ENCODE measurements at regions not wholly inside any gene's neighbourhood (a gene's known extent, or its start where the extent isn't known, plus 50 kb on each side); places are given as distances from the start of the nearest gene placed in this dataset.
A peak's percentile ranks its signal among the peaks of the same experiment; 100 is the strongest.

GRCh38 chr5:125326150-125326510 lies 579.7 kb upstream of the ZNF608 start:
- DNase-seq (ENCODE audit: low spot score): peak; percentile 44

DNA sequence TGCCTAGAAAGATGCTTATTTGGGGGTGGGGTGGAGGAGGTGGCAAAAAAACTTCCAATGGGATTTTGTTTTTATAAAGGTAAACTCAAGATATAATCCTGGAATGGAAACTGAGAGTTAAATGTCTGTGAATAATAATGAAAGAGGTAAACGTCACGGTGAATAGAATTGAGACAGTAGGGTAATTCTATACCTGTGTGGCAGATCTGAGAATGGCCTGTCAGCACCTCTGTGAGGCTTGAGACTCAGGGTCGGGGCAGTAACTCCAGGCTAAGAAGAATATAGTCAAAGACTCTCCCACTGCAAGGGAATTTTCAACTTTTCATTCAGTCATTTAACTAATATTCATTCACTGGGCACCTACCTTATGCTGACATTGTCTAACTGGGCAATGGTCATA lies 581.2 kb upstream of the ZNF608 start:
- DNase-seq (ENCODE audit: low spot score): no peak

GRCh38 chr5:125331987-125332598 lies 585.7 kb upstream of the ZNF608 start:
- no peak for DNase-seq (ENCODE audit: low spot score)

- no peak for DNase-seq (ENCODE audit: low spot score)
These were observed 587.0 kb upstream of the ZNF608 start for GRCh38 chr5:125333416-125333815.

DNA sequence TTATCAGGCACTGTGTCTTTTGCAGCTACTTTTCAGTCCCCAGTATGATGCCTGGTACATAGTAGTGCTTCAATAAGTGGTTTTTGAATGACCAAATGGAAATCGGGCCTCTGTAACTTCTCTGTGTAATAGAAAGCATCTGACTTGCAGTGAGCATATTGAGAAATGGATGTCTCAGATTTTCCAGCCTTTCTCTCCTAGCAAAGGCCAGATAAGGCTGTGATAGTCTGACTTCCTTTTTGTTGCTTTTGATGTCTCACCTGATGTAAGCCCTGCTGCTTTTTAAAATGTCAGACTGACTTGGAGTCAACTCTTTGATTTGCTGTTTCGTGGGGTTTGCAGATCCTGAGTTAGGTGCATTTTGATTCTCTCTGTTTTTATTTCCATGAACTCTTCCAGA lies 590.0 kb upstream of the ZNF608 start:
- DNase-seq (ENCODE audit: low spot score): no peak

DNA sequence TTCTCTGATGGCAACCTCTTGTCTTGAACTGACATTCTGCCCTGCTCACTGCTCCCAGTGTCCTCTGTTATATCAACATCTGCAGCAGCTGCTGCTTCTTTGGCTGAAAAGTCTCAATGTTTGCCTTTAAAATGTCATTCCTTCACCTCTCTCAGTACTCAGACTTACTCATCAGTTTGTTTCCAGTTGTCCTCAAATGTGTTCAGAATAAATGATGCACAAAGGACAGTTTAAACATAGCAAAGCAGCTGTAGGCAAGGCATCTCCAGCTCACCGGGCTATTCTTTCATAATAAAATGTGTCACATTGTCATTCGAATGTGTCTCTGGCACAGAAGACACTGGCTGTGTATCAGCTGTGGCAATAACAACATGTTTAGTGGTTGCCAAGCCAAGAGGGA lies 590.9 kb upstream of the ZNF608 start:
- no peak for DNase-seq (ENCODE audit: low spot score)

DNA sequence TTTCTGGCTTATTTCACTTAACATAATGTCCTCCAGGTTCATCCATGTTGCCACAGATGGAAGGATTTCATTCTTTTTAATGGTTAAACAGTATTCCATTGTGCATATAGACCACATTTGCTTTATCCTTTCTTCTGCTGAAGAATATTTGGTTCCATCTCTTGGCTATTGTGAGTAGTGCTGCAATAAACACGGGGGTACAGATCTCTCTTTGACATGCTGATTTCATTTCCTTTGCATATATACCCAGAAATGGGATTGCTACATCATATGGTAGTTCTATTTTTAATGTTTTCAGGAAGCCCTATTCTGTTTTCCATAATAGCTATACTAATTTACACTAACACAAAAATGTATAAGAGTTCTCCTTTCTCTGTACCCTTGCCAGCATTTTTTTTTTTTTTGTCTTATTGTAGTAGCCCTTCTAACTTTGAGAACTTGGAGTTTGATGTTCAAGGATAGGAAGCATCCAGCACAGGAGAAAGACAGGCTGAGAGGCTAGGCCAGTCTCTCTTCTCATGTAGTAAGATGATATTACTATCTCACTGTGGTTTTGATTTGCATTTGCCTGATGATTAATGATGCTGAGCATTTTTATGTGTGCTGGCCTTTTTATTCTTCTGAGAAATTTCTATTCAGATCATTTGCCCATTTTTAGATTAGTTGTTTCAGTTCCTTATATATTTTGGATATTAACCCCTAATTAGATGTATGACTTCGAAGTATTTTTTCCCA lies 592.2 kb upstream of the ZNF608 start:
- no peak for DNase-seq (ENCODE audit: low spot score)

DNA sequence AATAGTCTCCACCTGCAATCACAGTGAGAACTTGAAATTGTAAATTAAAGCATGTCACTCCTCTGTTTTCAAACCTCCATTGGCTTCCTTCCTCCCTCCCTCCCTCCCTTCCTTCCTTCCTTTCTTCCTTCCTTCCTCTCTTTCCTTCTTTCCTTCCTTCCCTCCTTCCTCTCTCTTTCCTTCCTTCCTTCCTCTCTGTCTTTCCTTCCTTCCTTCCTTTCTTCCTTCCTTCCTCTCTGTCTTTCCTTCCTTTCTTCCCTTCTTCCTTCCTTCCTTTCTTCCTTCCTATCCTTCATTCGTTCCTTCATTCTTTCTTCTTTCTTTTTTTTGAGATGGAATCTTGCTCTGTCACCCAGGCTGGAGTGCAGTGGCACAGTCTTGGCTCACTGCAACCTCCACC lies 595.0 kb upstream of the ZNF608 start:
- no peak for DNase-seq (ENCODE audit: low spot score)

DNA sequence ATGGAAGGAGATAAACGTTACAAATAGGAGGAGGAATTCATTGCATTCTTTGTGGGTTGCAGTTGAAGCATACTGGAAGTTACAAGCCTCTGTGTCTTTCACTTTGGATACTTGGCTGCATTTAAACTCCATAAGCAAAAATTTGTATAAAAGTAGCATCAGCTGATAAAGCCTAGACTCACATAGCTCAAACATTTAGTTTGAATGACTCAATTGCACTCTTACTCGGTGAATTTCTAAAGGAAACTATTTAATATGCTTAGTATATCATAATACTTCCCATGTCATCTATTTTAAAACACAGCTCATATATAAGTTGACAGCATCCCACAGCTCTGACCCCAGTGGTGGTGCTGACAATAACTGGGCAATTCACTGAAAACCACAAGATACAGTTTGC lies 596.6 kb upstream of the ZNF608 start:
- peak; percentile 32 for DNase-seq (ENCODE audit: low spot score)

DNA sequence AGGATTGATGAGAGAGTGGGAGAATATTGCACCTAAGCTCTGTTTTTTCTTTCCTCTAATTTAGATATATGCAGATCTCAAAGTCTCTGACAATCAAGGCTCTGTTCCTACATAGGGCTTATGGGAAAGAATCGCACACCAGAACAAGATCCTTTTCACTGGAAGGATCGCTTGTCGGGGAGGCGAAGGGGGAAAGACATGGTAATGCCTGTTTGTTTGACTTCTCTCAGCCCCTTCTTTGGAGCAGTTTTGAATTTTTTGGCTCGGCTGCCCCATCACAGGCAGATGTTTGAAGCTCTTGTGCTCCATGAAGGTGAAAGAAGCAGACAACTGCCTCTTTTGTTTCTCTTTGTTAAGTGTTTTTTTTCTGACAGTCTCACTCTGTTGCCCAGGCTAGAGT lies 599.9 kb upstream of the ZNF608 start:
- no peak for DNase-seq (ENCODE audit: low spot score)

DNA sequence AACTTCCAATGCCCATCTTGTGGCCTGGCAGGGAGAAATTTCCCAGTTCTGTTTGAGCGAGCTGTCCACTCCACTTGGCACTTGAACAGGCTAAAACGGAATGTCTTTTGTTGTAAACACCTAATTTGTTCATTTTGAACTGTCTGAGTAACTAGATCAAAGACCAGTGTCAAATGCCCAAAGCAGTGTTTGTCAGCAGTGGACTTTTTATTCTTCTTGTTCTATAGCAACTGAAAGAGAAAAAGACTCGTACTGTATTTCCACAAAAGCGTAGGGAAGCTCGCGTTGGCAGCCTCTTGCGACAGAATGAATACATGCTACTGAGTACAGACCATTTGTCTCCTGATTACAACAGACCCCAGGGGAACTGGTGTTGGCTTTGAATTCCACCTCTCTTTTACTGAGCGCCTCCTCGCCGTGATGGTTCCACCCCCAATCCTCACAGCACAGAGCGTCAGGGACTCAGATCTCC lies 601.8 kb upstream of the ZNF608 start:
- DNase-seq (ENCODE audit: low spot score): peak; percentile 21

DNA sequence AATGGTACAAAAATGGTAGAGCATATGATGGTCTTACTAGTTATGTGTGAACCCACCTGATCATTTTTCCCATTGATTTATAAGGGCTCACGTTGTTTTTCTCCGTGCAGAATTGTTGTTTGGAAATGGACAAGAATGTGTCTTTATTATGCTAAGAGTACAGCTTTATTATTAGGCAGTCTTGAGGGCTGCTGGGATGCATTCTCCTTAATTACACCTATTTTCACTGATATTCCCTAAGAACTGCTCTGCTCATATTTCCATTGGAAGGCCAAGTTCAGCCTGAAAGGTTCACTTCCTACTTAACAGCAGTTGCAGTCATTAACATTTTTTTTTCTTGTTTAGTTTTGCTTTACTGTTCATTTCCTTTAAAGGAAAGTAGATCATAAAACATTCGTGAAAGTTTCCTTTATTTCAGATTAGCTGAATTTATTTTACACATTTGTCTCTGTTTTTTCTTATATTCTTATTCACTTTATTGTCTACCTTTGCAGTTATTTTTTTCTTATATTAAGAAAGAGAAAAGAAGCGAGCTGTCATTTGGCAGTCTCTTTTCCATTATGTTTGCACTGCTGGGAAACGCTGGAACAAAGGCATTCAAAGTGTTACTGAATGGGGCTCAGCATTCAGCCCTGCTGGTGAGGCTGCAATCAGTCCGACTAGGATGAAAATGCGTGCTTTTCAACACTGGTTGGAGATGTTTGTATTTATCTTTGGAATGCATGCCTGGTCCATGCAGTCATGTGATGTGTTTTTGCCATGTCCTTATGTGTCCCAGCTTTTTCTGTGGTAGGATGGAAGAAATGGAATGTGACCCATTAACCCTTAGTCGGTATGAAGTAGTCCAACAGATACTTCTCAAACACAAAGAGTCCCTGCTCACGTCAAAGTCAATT lies 602.7 kb upstream of the ZNF608 start:
- DNase-seq (ENCODE audit: low spot score): peak; percentile 43

DNA sequence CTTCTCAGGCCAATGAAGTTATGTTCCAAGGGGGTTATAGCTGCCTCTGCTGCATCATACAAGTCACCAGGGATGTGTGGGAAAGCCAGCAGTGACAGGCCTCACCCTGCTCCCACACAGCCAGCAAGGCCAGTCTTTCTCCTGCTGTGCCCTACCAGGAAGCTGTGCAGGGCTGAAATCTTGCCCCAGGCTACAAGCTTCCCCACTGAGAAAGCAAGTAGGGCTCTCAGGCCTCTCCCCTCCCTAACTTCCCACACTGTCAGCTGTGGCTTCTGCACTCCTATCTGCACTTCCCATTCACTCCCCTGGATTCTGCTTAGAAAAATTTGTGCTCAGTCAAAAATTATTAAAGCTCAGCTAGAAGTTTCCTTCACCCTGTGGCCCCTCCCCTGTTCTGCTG lies 611.2 kb upstream of the ZNF608 start:
- no peak for DNase-seq (ENCODE audit: low spot score)

DNA sequence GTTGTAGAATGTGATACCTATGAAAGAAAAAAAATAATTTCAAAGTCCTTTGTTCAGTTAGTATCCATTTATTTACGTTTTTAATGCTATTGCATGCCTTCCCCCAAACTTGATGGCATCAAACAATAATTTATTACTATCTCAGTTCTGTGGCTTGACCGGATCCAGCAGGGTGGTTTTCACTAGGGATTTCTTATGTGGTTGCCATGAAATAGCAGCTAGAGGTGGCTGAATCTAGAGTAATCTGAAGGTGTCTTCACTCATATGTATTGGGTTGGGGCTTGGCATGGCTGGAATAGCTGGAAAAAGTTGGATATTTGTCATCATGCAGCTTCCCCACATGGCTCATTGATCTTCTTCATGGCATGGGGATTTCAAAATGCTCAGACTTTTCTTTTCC lies 619.3 kb upstream of the ZNF608 start:
- DNase-seq (ENCODE audit: low spot score): no peak

- DNase-seq (ENCODE audit: low spot score): peak; percentile 31
These were observed 621.3 kb upstream of the ZNF608 start for GRCh38 chr5:125367702-125368101.

GRCh38 chr5:125370461-125371205 lies 624.2 kb upstream of the ZNF608 start:
- no peak for DNase-seq (ENCODE audit: low spot score)

GRCh38 chr5:125372694-125373631 lies 626.5 kb upstream of the ZNF608 start:
- peak; percentile 77 for DNase-seq (ENCODE audit: low spot score)

- DNase-seq (ENCODE audit: low spot score): no peak
These were observed 628.7 kb upstream of the ZNF608 start for GRCh38 chr5:125375143-125375542.

- no peak for DNase-seq (ENCODE audit: low spot score)
These were observed 629.7 kb upstream of the ZNF608 start for GRCh38 chr5:125376059-125376641.

DNA sequence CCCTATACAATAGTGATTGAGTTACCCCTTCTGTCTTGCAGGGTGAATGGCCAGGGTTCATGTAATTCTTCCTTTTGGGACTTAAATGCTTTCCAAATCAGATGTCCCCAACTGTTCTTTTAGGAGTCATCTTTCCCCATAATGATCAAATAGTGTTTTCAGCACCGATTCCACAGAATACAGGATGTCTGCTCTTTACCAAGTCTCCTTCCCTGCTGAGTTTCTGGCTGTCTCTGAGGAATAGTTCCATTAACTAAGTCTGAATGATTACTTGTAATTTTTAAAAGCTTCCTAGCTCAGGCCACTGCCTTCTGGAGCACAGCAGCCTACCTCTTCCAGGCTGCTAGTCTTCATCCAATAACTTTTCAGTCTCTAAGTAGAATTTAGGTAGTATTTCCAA lies 630.7 kb upstream of the ZNF608 start:
- no peak for DNase-seq (ENCODE audit: low spot score)

GRCh38 chr5:125381290-125381689 lies 634.9 kb upstream of the ZNF608 start:
- no peak for DNase-seq (ENCODE audit: low spot score)
